ENCODE measurements at regions not wholly inside any gene's neighbourhood (a gene's known extent, or its start where the extent isn't known, plus 50 kb on each side); places are given as distances from the start of the nearest gene placed in this dataset.

- no peaks in the 10 kb centered on the region for H3K36me3 ChIP-seq (replicated peaks in 1 of 2)
- no peaks in the 10 kb centered on the region for H3K4me1 ChIP-seq (replicated peaks in 1 of 2)
- intact Hi-C loops (cut with DNase I), result no loop called here
- H3K27me3 ChIP-seq, result no peaks in the 10 kb centered on the region
- H3K27ac ChIP-seq, result no peak overlapping the region
- H3K9me3 ChIP-seq (replicated peaks in 1 of 3), result peaks cover 0 to 12% (median 0%) of the 10 kb centered on the region in 3 donors
- H3K4me3 ChIP-seq, result no peak overlapping the region
- 76 to 84% (median 82%) methylated on average over 4 of the region's 4 CpGs for WGBS, 4 donors
- no peak for DNase-seq
- no peak for TF ChIP-seq POLR2A (IDR thresholded peaks at IDR 0.05)
- no peak for TF ChIP-seq CTCF (IDR thresholded peaks at IDR 0.05)
These were observed 932.9 kb downstream of the ADGRL2 start for GRCh38 chr1:82733645-82734044.

- intact Hi-C loops (cut with DNase I), result no loop called here
- H3K27me3 ChIP-seq, result no peaks in the 10 kb centered on the region
- DNase-seq, result no peak
These were observed 930.5 kb downstream of the ADGRL2 start for GRCh38 chr1:82731216-82731615.

GRCh38 chr1:82728206-82728605 is 927.5 kb downstream of the ADGRL2 start:
- DNase-seq, result no peak
- Histone ChIP-seq H3K27ac (no peak overlapping the region), H3K27me3 (no peaks in the 10 kb centered on the region), H3K4me1 (replicated peaks in 1 of 2) (no peaks in the 10 kb centered on the region), H3K36me3 (replicated peaks in 1 of 2) (no peaks in the 10 kb centered on the region), H3K9me3 (replicated peaks in 1 of 3) (peaks cover 0 to 12% (median 0%) of the 10 kb centered on the region in 3 donors), H3K4me3 (no peak overlapping the region)
- intact Hi-C loops (cut with DNase I), result no loop called here
- no peak for TF ChIP-seq POLR2A (IDR thresholded peaks at IDR 0.05)
- TF ChIP-seq CTCF (IDR thresholded peaks at IDR 0.05), result no peak

More at GRCh38 chr1:82731216-82731615, 930.5 kb downstream of the ADGRL2 start:
- peaks cover 0 to 12% (median 0%) of the 10 kb centered on the region in 3 donors for H3K9me3 ChIP-seq (replicated peaks in 1 of 3)
- no peaks in the 10 kb centered on the region for H3K4me1 ChIP-seq (replicated peaks in 1 of 2)
- no peak overlapping the region for H3K4me3 ChIP-seq
- TF ChIP-seq CTCF (IDR thresholded peaks at IDR 0.05) (no peak), POLR2A (IDR thresholded peaks at IDR 0.05) (no peak)
- no peaks in the 10 kb centered on the region for H3K36me3 ChIP-seq (replicated peaks in 1 of 2)
- no peak overlapping the region for H3K27ac ChIP-seq

GRCh38 chr1:82724246-82724645 is 923.5 kb downstream of the ADGRL2 start:
- no peak for DNase-seq
- intact Hi-C loops (cut with DNase I), result no loop called here
- TF ChIP-seq CTCF (IDR thresholded peaks at IDR 0.05) (no peak), POLR2A (IDR thresholded peaks at IDR 0.05) (no peak)

More at GRCh38 chr1:82724246-82724645, 923.5 kb downstream of the ADGRL2 start:
- H3K27ac ChIP-seq, result no peak overlapping the region
- H3K27me3 ChIP-seq, result no peaks in the 10 kb centered on the region
- no peaks in the 10 kb centered on the region for H3K4me1 ChIP-seq (replicated peaks in 1 of 2)
- 81 to 91% (median 89%) methylated on average over 2 of the region's 2 CpGs for WGBS, 4 donors
- no peaks in the 10 kb centered on the region for H3K36me3 ChIP-seq (replicated peaks in 1 of 2)
- H3K9me3 ChIP-seq (replicated peaks in 1 of 3), result no peaks in the 10 kb centered on the region
- no peak overlapping the region for H3K4me3 ChIP-seq

All from adrenal gland (tissue), 9 donors.